ENCODE measurements at regions not wholly inside any gene's neighbourhood (a gene's known extent, or its start where the extent isn't known, plus 50 kb on each side); places are given as distances from the start of the nearest gene placed in this dataset.

- Histone ChIP-seq H3K27me3 (no peaks in the 10 kb centered on the region), H3K4me1 (no peaks in the 10 kb centered on the region), H3K4me3 (no peak overlapping the region), H3K9me3 (no peaks in the 10 kb centered on the region), H3K27ac (no peak overlapping the region), H3K36me3 (no peaks in the 10 kb centered on the region)
- TF ChIP-seq CTCF (IDR thresholded peaks at IDR 0.05) (no peak), POLR2AphosphoS5 (IDR thresholded peaks at IDR 0.05; ENCODE audit: insufficient read depth in 1 of 2, low read depth in 1 of 2) (no peak), POLR2A (IDR thresholded peaks at IDR 0.05) (no peak)
- intact Hi-C loops (cut with DNase I), result no loop called here
- no peak for DNase-seq (ENCODE audit: extremely low spot score in 2 of 2)
Observed at GRCh38 chr6:164889980-164890379, 419.4 kb downstream of the C6orf118 start.

GRCh38 chr6:164887660-164888059, 421.7 kb downstream of the C6orf118 start:
- no peaks in the 10 kb centered on the region for H3K36me3 ChIP-seq
- H3K4me1 ChIP-seq, result no peaks in the 10 kb centered on the region
- H3K27me3 ChIP-seq, result no peaks in the 10 kb centered on the region
- no peak for DNase-seq (ENCODE audit: extremely low spot score in 2 of 2)
- no peak overlapping the region for H3K4me3 ChIP-seq
- TF ChIP-seq POLR2A (IDR thresholded peaks at IDR 0.05) (no peak), CTCF (IDR thresholded peaks at IDR 0.05) (no peak), POLR2AphosphoS5 (IDR thresholded peaks at IDR 0.05; ENCODE audit: insufficient read depth in 1 of 2, low read depth in 1 of 2) (no peak)
- no peaks in the 10 kb centered on the region for H3K9me3 ChIP-seq
- H3K27ac ChIP-seq, result no peak overlapping the region
- intact Hi-C loops (cut with DNase I), result no loop called here

- Histone ChIP-seq H3K36me3 (no peaks in the 10 kb centered on the region), H3K4me3 (no peak overlapping the region), H3K27me3 (no peaks in the 10 kb centered on the region), H3K27ac (no peak overlapping the region), H3K4me1 (no peaks in the 10 kb centered on the region), H3K9me3 (no peaks in the 10 kb centered on the region)
- TF ChIP-seq CTCF (IDR thresholded peaks at IDR 0.05) (no peak), POLR2A (IDR thresholded peaks at IDR 0.05) (no peak), POLR2AphosphoS5 (IDR thresholded peaks at IDR 0.05; ENCODE audit: insufficient read depth in 1 of 2, low read depth in 1 of 2) (no peak)
- intact Hi-C loops (cut with DNase I), result no loop called here
- no peak for DNase-seq (ENCODE audit: extremely low spot score in 2 of 2)
Observed at GRCh38 chr6:164882236-164882635, 427.2 kb downstream of the C6orf118 start.

- intact Hi-C loops (cut with DNase I), result no loop called here
- TF ChIP-seq POLR2A (IDR thresholded peaks at IDR 0.05) (no peak), CTCF (IDR thresholded peaks at IDR 0.05) (no peak), POLR2AphosphoS5 (IDR thresholded peaks at IDR 0.05; ENCODE audit: insufficient read depth in 1 of 2, low read depth in 1 of 2) (no peak)
Observed at GRCh38 chr6:164871783-164872182, 437.6 kb downstream of the C6orf118 start.

GRCh38 chr6:164870164-164870563, 439.2 kb downstream of the C6orf118 start:
- Histone ChIP-seq H3K36me3 (no peaks in the 10 kb centered on the region), H3K27ac (no peak overlapping the region), H3K9me3 (no peaks in the 10 kb centered on the region), H3K4me1 (no peaks in the 10 kb centered on the region), H3K4me3 (no peak overlapping the region), H3K27me3 (no peaks in the 10 kb centered on the region)
- no peak for TF ChIP-seq POLR2AphosphoS5 (IDR thresholded peaks at IDR 0.05; ENCODE audit: insufficient read depth in 1 of 2, low read depth in 1 of 2)
- no peak for TF ChIP-seq POLR2A (IDR thresholded peaks at IDR 0.05)
- no peak for TF ChIP-seq CTCF (IDR thresholded peaks at IDR 0.05)
- intact Hi-C loops (cut with DNase I), result no loop called here
- no peak for DNase-seq (ENCODE audit: extremely low spot score in 2 of 2)

More at GRCh38 chr6:164871783-164872182, 437.6 kb downstream of the C6orf118 start:
- DNase-seq (ENCODE audit: extremely low spot score in 2 of 2), result no peak
- no peak overlapping the region for H3K4me3 ChIP-seq
- H3K27me3 ChIP-seq, result no peaks in the 10 kb centered on the region
- no peaks in the 10 kb centered on the region for H3K9me3 ChIP-seq
- no peak overlapping the region for H3K27ac ChIP-seq
- H3K36me3 ChIP-seq, result no peaks in the 10 kb centered on the region
- H3K4me1 ChIP-seq, result no peaks in the 10 kb centered on the region
